OCI-M1 (cell line): ENCODE measurements at regions not wholly inside any gene's neighbourhood (a gene's known extent, or its start where the extent isn't known, plus 50 kb on each side); places are given as distances from the start of the nearest gene placed in this dataset.
"Not testable (repeated sequence)": the region's sequence is repeated elsewhere in the genome, so short reads cannot be mapped to it uniquely, and the experiment has no call there.

ENCODE experiments used
- DNase-seq: peaks from one replicate; lab custom pipeline; 2025; lab: John Stamatoyannopoulos, UW

- no peak for DNase-seq
Observed at GRCh38 chr10:44176311-44176710, 208.6 kb downstream of the CXCL12 start.

GRCh38 chr10:44173608-44173894 lies 211.3 kb downstream of the CXCL12 start:
- no peak for DNase-seq

DNA sequence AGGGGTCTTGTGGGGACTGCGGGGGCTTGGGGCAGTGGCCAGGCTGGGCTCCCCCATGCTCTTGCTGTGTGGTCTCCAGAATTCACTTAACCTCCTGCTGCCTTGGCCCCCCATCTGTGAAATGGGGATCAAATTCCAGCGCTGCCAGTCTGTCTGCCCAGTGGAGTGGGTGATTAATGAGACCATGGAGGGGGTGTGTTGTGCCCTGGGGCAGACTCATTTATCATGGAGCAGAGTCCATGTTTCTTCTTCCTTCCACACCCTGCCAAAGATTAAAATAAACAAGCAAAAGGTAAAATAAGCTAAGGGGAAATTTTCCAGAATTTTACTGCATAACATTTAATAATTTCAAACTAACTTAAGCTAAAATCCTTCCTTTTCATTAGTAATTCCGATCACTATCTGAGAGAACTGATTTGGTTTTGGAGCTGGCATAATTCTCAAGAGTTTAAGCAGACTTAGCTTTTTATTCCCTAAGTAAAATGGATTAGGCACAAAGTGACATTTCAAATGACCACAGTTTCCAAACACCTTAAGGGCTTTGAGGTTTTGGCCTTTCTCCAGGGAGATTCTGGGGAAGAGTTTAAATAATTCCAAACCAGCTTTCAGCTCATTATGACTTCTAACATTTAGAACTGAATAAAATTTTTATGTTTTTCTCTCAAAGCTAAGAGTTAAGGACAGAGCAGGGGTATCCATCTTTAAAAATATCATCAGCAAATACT lies 211.9 kb downstream of the CXCL12 start:
- no peak for DNase-seq

GRCh38 chr10:44171765-44172164 lies 213.1 kb downstream of the CXCL12 start:
- DNase-seq, result no peak

DNA sequence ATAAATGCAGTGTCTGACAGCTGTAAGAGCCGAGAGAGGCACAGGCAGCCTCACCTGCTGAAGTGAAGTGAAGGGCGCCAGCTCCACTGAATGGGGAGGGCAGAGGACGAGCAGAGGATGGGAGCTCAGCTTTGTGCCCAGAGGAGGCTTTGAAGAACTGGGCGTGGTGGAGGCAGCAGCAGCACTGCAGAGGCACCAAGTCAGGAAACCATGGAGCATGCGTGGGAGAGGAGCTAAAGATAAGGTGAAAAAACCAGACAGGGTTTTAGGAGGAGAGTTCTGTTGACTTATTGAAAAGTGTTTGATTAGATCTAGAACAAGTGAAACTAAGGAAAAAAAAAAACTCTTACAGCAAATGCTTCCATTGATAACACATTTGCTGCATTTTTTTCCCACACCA lies 216.4 kb downstream of the CXCL12 start:
- DNase-seq, result peak; percentile 16

- DNase-seq, result no peak
Observed at GRCh38 chr10:44167752-44168151, 217.1 kb downstream of the CXCL12 start.

GRCh38 chr10:44166441-44166840 lies 218.5 kb downstream of the CXCL12 start:
- no peak for DNase-seq

DNA sequence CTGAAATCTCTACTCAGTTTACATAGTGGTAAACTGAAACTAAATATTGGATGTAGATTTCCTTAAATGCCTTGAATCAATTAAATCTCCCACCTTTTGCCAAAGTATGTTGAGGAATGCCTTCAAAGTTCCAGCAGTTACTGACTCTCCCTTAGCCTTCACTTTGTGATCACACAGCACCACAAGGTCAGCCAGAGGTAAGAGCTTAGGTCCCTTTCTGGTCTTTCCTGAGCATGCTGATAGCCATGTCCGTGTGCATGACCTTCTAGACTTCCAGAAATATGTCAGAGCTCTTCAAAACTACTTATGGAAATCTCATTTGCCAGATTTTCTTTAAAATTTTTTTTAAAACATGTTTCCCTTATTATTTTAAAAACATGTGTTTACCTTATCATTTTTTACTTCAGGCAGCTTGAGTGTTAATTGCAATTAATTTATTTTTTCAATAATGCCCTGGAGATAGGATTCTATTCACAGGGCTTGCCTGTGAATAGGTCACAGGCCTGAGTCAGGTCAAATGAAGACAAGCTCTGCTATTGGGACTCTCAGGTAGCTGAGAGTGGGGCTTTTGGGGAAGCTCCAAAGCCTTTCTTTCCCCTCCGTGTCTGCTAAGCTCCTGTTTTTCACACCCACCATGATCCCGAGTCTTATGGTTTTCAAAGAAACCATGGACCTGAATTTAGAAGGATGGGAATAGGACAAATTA lies 220.5 kb downstream of the CXCL12 start:
- no peak for DNase-seq

DNA sequence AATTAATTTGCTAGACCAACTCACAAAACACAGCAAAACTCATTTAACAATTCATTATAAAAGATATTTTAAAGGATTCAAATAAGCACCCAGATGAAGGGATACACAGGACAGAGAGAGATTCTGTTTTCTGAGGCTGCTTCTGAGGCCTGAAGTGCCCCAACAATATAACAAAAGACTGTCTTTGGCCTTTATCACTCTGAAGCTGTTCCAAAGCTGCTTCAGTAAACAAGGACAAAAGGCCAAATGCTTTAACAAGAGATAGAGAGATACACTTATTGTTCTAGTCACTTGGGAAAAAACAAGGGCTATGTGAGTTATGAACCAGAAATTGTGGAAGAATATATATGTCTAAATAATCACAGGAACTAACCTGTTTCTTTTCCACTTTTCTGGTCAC lies 223.7 kb downstream of the CXCL12 start:
- no peak for DNase-seq

DNA sequence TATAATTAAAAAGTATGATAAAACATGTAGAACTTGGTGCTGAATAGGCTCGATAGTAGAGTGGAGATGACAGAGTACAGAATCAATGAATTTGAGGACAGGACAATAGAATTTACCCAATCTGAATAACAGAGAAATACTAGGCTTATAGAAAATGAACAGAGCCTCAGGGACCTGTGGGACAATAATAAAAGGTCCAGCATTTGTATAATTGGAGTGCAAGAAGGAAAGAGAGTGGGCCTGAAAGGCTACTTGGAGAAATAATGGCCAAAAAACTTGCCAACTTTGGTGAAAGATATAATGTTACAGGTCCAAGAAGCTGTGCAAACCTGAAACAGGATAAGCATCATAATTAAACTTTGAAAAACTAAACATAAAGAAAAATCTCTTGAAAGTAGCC lies 227.3 kb downstream of the CXCL12 start:
- no peak for DNase-seq

DNA sequence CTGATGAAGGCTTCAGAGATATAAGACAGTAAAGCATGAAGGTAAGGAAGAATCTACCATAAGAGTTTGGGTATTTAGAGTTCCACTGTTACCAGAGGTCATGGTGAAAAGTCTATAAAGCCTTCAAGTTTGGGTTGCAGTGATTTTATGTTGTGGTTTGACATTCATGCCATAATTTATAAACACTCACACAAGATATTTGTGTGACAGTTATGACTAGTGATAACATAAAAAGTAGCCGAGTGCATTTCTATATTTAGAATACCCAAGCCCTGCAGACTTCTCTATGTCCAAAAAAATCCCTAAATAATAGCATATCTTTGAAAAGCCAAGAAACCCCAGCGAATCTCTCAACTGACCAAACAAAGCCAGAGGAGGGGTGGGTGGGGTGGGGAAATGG lies 229.9 kb downstream of the CXCL12 start:
- no peak for DNase-seq

GRCh38 chr10:44153918-44154670 lies 230.8 kb downstream of the CXCL12 start:
- no peak for DNase-seq

GRCh38 chr10:44143556-44143955 lies 241.3 kb downstream of the CXCL12 start:
- no peak for DNase-seq

GRCh38 chr10:44132361-44133289 lies 252.3 kb downstream of the CXCL12 start:
- DNase-seq, result no peak

DNA sequence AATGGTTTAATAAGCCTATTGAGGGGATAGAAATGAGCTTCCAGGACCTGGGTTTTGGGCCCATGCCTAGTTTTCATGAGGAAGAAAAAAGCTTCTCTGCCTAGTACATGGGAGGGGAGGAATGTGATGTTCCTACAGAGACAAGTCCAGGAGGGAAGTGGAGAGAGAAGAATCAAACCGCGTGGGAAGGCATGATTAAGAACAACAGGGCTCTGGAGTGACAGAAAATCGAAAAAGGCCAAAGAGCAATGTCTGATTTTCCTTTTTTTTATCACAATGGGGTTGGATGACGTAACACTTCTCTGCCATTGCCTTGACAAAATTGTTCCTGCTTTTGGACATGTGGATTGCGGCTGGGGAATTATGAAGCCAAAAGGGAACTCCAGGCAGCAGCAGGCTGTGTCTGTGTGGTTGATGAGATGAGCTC lies 258.6 kb downstream of the CXCL12 start:
- no peak for DNase-seq

DNA sequence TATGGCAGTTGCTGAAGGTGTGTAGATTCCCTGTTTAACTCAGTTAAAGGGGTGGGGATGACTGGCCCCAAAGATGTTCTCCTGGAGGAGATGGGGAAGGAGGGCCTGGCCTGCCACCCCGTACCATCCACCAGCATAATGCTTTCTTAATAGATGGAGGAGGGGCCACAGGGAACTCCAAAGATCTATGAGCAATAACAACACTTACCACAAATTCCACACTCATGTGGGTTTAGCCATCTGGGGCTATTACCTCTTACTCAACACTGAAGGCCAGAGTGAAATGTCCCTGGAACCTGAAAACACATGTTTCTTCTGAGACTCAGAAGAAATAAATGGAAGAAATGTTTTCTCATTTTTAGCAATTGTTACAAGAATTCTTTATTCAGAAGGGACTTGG lies 259.0 kb downstream of the CXCL12 start:
- no peak for DNase-seq

DNA sequence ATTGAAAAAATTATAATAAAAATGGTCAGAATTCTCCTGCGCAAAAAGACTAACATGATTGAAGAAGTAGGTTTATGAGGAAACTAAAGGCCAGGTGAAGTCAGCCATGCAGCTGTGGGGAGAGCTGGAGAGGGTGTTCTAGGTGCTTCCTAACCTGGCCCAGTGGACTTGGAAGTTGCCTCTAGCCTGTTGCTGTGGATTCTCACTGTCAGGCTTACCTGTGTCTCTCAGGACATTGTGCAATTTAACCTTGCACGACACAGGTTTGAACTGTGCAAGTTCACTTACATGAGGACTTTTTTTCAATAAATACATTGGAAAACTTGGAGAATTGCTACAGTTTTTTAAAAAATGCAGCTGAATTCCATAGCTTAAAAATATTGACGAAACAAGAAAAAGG lies 266.4 kb downstream of the CXCL12 start:
- DNase-seq, result no peak

- no peak for DNase-seq
Observed at GRCh38 chr10:44116474-44116873, 268.4 kb downstream of the CXCL12 start.

DNA sequence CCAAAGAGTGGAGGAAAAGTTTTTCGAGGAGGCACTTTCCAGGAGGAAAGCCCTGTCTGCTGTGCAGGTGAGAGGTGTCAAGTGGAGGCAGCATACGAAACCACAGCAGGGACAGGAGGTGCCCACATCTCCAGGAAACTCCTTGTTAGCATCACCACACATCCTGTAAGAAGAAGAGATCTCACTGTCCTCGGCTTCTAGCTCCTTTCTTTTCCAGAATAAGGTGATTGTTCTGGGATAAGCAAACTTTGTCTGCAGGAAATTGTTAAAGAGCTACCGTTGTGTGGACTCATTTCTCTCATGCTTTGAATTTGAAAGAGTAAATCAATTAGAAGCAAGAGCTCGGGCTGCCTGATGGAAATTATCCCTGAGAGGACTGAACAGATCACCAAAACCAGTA lies 269.4 kb downstream of the CXCL12 start:
- no peak for DNase-seq

DNA sequence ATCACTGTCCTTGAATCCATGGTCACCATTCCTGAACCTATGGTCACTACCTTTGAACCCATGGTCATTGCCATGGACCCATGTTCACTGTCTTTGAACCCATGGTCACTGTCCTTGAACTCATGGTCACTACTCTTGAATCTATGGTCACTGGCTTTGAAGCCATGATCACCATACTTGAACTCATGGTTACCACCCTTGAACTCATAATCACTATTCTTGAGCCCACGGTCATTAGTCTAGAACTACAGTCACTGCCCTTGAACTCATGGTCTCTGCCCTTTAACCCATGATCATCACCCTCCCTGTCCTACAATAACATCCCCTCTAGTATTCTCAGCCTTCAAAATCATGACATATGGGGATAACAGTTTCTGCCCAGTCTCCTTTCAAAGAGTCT lies 270.5 kb downstream of the CXCL12 start:
- DNase-seq, result no peak

DNA sequence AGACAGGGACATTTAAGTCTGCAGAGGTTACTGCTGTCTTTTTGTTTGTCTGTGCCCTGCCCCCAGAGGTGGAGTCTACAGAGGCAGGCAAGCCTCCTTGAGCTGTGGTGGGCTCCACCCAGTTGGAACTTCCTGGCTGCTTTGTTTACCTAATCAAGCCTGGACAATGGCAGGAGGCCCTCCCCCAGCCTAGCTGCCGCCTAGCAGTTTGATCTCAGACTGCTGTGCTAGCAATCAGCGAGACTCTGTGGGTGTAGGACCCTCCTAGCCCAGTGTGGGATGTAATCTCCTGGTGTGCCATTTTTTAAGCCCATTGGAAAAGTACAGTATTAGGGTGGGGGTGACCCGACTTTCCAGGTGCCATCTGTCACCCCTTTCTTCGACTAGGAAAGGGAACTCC lies 272.6 kb downstream of the CXCL12 start:
- not testable (repeated sequence) for DNase-seq

DNA sequence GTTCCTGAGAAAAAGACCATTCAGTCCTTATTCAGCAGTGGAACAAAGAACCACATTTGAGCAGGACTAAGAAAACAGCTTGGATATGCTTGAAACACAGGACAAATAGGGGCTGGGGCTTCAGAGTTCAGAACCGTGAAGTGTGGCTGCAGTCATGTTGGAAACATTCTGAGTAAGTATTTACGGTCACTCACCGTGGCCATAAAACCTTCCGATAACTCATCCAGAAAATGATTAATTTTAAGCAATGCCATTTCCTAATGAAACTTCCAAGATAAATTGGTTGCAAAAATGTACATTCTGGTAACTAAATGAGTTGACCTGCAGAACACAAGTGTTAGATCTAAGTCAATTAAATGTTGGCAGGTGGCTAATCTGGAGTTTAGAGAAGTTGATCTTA lies 279.2 kb downstream of the CXCL12 start:
- DNase-seq, result no peak
